ENCODE measurements at regions not wholly inside any gene's neighbourhood (a gene's known extent, or its start where the extent isn't known, plus 50 kb on each side); places are given as distances from the start of the nearest gene placed in this dataset.
"Not testable (repeated sequence)": the region's sequence is repeated elsewhere in the genome, so short reads cannot be mapped to it uniquely, and the experiment has no call there.

DNA sequence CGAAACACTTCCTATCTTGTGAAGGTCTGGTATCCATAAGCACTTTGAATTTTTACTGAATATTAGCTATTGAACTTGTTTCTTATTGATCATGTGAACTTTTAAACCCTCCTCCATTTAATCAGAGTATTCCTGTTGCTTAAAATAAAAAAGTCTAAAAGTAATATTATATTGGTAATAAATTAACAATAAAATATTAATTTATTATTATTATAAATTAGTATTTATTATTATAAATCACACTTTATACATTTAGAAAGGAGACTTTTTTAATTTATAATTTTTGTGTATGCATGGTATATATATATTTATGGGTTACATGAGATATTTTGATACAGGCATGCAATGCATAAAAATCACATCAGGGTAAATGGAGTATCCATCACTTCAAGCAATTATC, 295.4 kb upstream of the NETO1 start:
- DNase-seq = no peak

DNA sequence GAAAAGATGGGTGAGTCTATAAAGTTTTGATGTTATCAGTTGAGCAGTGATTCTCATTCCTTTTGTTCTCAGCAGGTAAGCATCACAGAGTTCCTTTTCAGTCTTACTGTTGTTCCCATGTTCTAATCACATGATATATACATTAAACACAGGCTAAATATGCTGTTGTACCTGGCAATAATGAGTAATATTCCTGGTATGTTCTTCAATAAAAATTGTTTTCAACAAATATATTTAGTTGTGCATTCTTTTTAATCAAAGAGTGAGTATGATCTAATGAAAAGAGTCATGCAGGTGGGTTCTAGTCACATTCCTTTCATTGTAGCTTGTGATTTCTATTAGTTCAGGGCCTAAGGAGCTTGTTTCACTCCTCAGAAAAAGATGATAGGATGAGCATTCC, 288.3 kb upstream of the NETO1 start:
- DNase-seq = no peak

DNA sequence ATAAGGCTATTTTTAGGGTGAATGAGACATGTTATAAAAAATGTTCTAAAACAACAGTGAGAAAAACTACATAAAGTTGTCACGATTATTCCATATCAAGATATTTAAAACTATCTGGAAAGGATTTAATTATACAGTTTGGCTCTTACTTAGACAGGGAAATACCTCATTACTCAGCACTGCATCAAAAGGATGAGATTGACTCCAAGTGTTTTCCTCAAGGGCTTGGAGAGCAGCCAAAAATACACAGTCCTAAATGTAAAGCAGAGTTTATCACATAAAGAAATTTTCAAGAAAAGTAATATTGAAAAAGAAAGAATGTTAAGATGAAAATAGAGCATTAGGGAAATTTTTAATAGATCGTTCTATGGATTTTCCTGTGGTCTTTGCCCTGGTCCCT, 285.5 kb upstream of the NETO1 start:
- DNase-seq = no peak

DNA sequence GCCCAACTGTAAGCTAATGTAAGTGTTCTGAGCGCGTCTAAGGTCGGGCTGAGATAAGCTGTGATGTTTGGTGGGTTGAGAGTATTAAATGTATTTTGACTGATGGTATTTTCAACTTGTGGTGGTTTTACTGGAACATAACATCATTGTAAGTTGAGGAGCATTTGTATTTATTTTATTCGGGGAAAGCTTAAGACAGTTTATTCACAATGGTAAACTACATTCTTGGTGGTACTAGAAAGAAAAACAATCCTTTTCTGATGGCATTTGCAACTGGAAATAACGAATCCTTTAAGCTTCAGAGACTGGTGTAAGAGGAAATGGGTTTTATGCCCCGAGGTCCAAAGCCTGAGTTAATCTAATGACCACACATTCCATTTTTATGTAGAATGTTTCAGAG, 283.3 kb upstream of the NETO1 start:
- no peak for DNase-seq

DNA sequence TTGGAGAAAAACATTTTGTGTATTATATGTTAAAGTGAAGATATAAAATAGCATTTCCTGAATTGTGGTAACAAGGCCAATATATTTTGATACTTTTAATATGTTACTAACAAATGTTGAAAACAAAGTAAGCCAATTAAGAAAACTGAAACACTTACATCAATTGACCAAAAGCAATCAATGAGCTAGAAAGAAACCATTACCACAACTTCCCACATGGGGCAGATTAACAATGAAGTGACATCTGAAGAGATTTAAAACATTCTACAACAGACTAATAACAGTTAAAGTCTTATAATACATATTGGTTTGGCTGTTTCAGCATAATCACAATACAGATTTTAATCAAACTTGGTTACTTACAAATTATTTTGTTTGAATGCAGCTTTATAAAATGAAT, 282.4 kb upstream of the NETO1 start:
- DNase-seq = no peak

DNA sequence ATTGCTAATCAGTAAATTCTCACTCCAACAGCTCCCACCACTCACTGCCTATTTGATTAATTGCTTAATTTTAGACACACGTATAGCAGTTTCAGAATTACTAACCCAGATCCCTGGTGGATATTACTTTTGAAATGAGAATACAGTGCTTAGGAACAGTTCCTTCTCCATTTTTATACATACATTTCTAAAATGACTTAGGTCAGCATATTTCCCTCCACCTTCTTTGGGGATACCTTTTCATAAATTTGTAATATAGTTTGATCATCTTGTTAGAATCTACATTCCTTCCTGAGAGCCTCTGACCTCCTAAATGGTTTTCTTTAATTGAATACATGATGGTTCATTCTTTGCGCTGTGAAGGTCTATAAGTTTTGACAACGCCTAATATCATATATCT, 279.8 kb upstream of the NETO1 start:
- DNase-seq = no peak

DNA sequence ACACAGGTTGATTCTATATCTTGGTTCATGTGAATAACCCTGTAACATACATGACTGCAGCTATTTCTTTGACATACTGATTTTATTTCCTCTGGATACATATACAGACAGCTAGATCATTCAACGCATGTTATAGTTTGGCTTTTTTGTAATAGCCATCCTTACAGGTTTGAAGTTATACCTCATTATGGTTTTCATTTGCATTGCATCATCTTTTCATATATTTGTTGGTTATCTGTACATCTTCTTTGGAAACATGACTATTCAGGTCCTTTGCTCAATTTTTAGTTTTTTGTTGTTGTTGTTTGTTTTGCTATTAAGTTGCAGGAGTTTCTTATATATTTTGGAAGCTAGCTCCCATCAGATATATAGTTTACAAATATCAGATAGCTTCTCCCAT, 276.2 kb upstream of the NETO1 start:
- no peak for DNase-seq

DNA sequence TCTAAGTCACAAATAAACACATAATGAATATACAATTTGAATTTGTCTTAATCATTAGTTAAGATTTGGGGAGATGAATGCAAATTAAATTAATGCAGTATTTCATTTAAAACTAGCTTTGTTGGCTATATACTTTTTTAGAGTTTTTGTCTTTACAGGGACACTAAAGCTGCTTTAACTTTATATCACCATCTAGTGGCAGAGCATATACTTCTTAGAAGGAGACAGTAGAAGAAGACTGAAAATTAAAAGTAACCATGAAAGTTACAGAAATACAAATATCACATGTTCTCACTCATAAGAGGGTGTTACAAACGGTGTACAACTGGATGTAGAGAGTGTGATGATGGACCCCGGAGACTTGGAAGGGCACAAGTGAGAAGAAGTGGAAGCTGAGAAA, 268.3 kb upstream of the NETO1 start:
- no peak for DNase-seq

DNA sequence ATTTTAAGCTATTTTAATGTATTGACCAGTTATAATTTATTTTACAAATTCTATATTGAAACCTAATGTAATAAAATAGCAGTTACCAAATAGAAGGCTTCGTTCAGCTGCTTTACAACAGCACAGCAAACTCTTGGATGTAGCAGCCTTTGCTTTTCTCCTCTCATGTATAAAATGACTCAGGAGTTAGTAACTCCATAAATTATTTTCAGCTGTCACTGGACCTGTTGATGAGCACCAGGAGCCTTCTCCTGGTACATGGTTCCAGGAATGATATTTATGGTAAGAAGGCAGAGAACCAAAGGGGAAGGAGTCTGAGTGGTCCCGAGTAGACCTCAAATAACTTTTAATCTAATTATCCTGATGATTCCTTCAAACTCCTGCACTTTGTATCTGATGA, 256.4 kb upstream of the NETO1 start:
- DNase-seq = no peak

DNA sequence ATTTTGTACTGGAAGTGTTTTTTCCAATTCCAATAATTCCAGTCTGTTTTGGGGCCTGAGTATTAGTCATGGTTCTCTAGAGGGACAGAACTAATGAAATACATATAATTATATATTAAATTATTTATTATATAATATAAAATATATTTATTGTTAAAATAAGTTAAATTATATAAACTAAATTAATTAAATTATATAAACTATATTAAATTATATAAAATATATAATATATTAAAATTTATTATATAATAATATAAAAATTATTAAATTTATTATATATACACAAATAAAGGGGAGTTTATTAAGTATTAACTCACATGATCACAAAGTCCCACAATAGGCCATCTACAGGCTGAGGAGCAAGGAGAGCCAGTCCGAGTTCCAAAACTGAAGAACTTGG, 253.4 kb upstream of the NETO1 start:
- DNase-seq = no peak

DNA sequence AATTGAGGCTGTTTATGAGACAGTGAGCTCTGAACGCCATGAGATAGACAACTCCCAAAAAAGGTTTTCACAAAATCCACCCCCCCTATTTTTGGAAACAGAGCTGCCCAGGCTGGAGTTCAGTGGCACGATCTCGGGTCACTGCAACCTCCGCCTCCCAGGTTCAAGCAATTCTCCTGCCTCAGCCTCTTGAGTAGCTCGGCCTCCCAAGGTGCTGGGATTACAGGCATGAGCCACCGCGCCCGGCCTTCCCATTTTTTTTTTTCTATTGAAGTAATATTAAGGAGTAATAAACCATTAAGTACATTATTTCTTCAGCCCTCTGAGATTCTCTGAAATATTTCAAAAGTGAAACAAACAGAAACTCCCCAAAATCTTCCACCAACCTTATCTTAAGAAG, 252.8 kb upstream of the NETO1 start:
- no peak for DNase-seq

DNA sequence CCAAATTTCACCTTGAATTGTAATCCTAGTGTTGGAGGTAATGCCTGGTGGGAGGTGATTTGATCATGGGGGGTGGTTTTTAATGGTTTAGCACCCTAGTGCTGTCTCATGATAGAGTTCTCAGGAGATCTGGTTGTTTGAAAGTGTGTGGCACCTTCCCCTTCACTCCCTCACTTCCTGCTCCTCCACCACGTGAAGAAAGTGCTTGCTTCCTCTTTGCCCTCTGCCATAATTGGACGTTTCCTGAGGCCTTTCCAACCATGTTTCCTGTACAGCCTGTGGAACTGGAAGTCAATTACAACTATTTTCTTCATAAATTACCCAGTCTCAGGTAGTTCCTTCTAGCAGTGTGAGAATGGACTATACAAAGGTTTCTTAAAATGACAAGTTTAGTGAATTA, 251.8 kb upstream of the NETO1 start:
- no peak for DNase-seq

DNA sequence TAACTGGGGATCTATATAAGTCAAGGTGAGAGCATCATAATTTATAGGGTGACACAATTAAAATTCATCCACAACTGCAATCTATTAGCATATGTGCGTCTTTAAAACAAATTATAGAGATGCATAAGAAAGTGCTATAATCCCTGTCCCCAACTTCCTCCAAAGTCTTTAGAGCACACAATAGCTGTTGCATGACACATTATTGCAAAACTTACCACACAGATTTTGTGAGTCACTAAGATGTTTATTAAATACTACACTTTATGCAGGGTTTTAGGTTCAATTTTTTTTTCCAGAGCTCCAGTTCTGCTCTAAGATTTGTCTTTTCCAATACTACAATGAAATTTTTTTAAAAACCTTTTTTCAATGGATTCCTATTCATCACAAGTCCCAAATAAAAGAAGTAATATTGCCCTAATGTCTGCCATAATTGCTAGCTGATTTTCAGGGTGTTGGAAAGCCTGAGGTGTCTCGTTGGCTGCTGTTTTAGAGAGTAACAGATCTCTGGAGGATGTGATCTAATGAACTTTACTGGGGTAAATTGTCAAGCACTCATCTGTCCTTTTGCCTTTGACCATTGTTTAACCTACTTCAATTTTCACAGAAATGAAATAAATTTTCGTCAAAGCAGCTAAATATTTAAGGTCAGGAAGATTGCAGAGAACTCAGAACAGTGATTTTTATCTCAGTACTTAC, 250.5 kb upstream of the NETO1 start:
- no peak for DNase-seq

DNA sequence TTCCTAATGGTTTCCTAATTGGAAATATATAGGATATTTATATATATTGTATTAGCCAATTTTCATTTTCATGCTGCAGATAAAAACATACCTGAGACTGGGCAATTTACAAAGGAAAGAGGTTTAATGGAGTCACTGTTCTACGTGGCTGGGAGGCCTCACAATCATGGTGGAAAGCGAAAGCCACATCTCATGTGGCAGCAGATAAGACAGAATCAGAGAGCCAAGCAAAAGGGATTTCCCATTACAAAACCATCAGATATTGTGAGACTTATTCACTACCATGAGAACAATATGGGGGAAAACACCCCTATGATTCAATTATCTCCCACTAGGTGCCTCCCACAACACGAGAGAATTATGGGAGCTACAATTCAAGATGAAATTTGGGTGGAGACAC, 242.5 kb upstream of the NETO1 start:
- no peak for DNase-seq

DNA sequence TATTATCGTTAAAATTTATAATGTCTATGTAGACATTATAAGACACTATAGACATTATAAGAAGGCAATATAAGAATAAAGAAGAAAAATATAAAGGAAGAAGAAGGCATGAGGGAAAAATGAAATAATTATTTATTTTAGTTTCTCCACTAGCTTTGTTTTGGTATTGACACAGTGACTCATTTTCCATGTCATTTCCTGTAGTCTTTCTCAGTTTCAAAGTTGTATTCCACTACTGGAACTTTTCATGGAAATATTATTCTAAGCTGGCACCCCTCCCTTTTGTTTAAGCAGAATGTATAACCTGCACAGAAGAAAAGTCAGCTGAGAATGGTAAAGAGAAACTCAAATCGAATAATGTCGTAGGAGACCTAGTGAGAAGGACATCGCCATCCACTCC, 234.2 kb upstream of the NETO1 start:
- no peak for DNase-seq

DNA sequence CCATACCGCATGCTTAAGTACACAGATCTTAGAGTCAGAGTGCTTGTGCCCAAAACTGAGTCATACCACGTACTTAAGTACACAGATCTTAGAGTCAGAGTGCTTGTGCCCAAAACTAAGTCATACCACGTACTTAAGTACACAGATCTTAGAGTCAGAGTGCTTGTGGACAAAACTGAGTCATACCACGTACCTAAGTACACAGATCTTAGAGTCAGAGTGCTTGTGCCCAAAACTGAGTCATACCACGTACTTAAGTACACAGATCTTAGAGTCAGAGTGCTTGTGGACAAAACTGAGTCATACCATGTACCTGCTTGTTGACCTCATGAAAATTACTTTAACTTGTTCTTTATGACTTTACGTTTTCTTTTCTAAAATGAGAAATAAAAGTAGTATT, 233.7 kb upstream of the NETO1 start:
- DNase-seq = not testable (repeated sequence)

DNA sequence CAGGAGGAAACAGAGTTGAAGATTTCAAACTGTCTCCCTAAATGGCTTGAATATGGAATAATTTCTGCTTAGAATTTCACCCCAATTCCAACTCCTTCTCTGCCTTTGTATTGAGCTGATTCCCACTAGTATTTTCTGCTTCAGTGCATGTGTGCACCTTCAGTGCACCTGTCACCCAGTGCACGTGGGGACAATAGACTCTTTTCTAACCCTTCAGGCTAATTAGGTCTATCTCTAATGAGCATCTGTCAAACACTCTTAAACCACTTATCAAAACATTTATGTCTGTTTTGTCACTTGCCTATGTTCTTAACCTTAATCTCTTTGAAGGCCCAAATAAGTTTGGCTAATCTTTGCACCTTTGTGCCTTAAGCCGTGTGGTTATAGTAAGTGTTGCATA, 232.0 kb upstream of the NETO1 start:
- peak; percentile 32 for DNase-seq

DNA sequence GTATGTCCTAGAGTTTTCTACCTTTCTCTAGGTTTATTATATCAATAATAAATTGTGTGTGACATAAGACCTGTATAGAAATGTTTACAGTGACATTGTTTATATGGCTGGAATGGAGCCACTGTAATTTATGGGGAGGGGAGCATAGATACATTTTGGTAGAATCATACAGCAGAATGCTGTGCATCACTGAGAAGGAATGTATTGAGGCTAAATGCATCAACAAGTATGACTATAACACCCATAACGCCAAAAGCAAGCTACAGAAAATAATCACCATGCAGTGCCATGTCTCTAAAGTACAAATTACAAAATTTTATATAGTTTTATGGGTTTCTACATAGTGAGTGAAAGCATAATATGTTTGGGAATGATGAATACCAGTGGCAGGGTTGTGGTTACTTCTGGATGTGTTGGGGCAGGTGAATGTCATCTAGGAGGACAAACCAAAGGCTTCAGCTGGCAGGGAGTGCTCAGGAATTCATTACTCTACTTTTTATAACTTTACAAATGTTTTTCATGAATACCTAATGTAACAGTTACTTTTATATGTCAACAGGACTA, 226.0 kb upstream of the NETO1 start:
- DNase-seq = no peak

DNA sequence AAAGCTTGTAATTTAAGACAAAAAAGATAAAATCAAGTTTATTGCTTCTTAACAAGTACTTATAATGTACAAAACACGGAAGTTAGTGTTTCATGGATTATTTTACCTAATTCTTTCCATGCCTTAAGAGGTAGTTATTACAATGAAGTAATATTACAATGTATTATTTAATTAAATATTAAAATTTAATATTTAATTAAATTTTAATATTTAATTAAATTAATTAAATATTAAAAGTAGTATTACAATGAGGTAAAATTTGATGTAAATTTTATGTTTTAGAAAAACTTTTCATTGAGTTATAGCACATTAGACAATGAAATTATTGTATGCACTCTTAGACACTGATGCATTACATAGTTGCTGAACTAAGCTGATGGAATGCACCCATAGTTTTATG, 220.7 kb upstream of the NETO1 start:
- DNase-seq = no peak

DNA sequence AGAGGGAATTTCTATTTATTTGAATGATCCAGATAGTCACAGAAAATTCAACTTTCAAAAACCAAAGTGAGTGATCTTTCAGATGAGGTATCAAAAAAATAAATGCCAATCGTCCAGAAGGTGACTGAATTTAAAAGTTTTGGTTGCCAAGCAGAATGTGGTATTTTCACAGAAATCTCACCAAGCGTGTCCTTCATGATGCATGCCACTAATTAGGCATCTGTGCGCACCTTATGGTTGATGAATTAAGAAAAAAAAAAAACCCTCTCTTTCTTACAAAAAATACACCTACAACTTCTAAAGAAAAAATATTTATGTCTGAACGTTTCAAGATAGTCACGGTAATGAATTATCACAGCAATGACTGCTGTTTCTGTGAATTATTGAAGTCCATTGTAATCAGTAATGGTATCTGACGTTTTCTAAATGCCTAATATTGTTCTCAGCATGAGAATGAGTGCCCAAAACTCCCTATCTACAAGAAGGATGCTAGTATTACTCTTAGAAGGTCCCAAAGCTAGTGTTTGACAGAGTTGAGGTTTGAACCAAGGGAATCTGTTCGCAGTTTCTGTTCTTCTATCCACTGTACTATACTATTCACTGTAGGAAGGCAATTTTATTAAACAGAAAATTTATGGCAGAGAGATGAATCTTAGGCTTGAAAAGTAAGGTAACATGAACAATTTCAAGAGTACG, 219.6 kb upstream of the NETO1 start:
- no peak for DNase-seq

DNA sequence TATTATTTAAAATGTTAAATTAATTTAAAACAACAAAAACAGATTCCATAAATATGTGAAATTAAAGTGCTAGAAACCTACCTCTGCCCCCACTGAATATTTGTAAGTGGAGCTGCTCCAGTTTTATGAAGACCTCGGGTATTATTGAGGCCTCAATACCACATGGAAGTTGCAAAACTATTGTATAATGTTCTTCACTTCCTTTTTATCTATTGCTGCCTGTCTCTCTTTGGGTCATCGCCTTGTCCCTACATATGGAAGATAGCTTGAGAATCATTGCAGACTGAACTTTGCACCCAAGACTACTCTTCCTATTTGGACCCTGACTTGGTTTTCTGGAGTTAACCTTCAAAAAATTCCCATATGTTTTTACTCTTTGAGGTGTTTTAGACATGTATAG, 212.1 kb upstream of the NETO1 start:
- DNase-seq = no peak

DNA sequence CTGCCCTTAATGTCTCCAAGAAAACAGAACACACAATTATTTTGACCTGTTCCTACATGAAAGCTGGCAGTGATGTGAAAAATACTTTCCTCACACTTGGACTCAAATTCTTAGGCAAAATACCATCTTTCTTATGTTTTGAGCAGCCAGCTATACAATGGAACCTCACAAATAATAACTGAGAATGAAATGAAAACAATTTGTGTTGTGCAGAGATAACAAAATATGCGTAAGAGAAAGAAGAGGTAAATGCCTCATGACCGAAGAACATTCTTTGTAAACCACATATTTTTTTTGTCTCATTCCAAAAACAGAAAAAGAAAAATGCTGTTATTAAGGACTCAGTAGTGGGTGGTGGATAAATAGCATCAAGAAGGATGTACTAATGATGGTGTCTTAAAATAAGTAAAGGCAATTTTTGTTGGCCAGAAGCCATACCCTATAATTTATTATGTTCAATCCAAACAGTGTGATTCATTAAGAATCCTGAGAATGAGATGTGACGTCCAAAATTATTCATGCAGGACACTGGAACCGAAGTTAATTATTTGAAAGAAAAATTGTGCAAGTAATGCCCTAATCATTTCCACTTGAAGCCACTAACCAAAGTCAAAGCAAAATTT, 193.0 kb upstream of the NETO1 start:
- DNase-seq = no peak

DNA sequence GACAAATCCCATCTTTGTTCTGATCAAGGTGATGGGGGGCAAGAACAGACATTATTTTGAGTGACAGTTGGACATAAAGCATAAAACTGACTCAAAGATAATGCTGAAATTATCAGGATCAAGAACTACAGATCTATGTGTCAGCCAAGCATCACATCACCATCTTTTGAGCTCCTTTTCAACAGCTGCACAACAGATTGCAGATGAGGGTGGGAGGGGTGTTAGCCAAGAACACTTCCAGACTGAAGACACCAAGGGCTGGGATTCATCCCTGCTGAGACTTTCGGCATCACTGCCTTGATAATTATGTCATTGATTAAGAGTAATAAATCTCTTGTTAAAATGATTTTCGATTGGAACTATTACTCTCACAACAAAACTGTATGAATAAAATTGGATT, 191.5 kb upstream of the NETO1 start:
- DNase-seq = no peak

DNA sequence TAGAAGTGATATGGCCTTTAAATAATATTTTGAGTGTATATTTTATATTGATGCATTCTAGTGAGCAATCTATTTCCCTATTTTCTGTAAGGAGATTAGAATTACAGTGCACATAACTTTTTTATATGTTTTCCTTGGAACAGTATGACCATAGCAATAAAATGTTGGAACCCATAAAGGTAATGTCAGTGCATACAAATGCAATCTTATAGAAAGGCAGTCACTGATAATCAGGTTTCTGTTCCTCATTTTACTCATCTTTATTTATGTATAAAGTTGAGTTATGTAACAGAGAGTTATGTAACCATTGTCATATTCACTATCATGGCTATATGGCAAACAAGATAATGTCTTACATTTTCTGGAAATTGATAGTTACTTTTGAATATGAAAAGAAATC, 179.9 kb upstream of the NETO1 start:
- no peak for DNase-seq
